T-cell (primary cell): ENCODE measurements at regions not wholly inside any gene's neighbourhood (a gene's known extent, or its start where the extent isn't known, plus 50 kb on each side); places are given as distances from the start of the nearest gene placed in this dataset.

ENCODE experiments used
- ATAC-seq, 4 experiments: fragments of 200-7000 bp in 3 of 4; fragments of 150-1000 bp in 1 of 4; cut with Tn5 transposase; replicated peaks in 1 of 4; 1 replicate in 3 of 4; 2 replicates in 1 of 4; pipeline ENCODE4 v1.10.0; 2021; ENCODE audit warnings: moderate library complexity in 3 of 4, mild to moderate bottlenecking in 2 of 4, moderate number of reproducible peaks in 1 of 4
- CTCF ChIA-PET, 2 donors: fragments of 300-600 bp; sonication (Branson Sonifier 250); formaldehyde crosslinking; loops; one replicate each; lab custom pipeline; 2022; ENCODE audit warnings: antibody characterized with exemption in 2 of 2; lab: Charles Lee
- POLR2A ChIA-PET, 2 donors: fragments of 300-600 bp; sonication (Branson Sonifier 250); formaldehyde crosslinking; loops; one replicate each; lab custom pipeline; 2022; ENCODE audit warnings: antibody characterized with exemption in 2 of 2; lab: Charles Lee
- DNase-seq, 35 experiments: peaks; one replicate each; pipeline versions ENCODE4 v3.0.0 to v3.0.0-alpha.2; 2013 to 2023
- H3K27ac ChIP-seq: one replicate; pipeline ENCODE4 v1.5.1; 2013; ENCODE audit warnings: low read length
- H3K27me3 ChIP-seq, 2 experiments: replicated peaks in 1 of 2; 1 replicate in 1 of 2; 2 replicates in 1 of 2; pipeline versions ENCODE4 v1.6.1 to v1.7.0; 2013; ENCODE audit warnings: low read length in 1 of 2, mixed read lengths in 1 of 2; ENCODE audit not compliant: control insufficient read depth in 2 of 2, insufficient read depth in 2 of 2; ENCODE audit errors: extremely low read depth in 1 of 2
- H3K36me3 ChIP-seq, 2 donors: 1 replicate in 1 of 2; 2 replicates in 1 of 2; pipeline versions ENCODE4 v1.6.1 to v1.7.0; 2013; ENCODE audit warnings: low read length in 1 of 2; ENCODE audit not compliant: control insufficient read depth in 2 of 2, insufficient read depth in 1 of 2; ENCODE audit errors: extremely low read depth in 1 of 2
- H3K4me1 ChIP-seq, 2 experiments: 1 replicate in 1 of 2; 2 replicates in 1 of 2; pipeline versions ENCODE4 v1.6.1 to v1.7.0; 2013; ENCODE audit warnings: low read length in 2 of 2, mixed read lengths in 1 of 2; ENCODE audit not compliant: insufficient read depth in 2 of 2, control insufficient read depth in 1 of 2; ENCODE audit errors: extremely low read depth in 1 of 2
- H3K4me3 ChIP-seq, 2 donors: 1 replicate in 1 of 2; 2 replicates in 1 of 2; pipeline versions ENCODE4 v1.5.1 to v1.7.0; 2013; ENCODE audit warnings: mild to moderate bottlenecking in 2 of 2, low read length in 1 of 2, moderate library complexity in 1 of 2; ENCODE audit not compliant: control insufficient read depth in 1 of 2; ENCODE audit errors: extremely low read depth in 1 of 2
- H3K9me3 ChIP-seq: 2 replicates; pipeline ENCODE4 v1.7.0; 2013
- H3K27ac Mint-ChIP-seq, 2 donors: one replicate each; pipeline ENCODE4 v1.8.0; 2020 to 2021; ENCODE audit warnings: mild to moderate bottlenecking in 2 of 2, mixed read lengths in 2 of 2
- H3K27me3 Mint-ChIP-seq, 2 donors: one replicate each; pipeline ENCODE4 v1.8.0; 2021 to 2022; ENCODE audit warnings: mixed read lengths in 2 of 2
- H3K36me3 Mint-ChIP-seq: one replicate; pipeline ENCODE4 v1.8.0; 2021; ENCODE audit warnings: mixed read lengths
- H3K4me1 Mint-ChIP-seq, 3 donors: one replicate each; pipeline ENCODE4 v1.8.0; 2020 to 2022; ENCODE audit warnings: mixed read lengths in 3 of 3, mild to moderate bottlenecking in 1 of 3
- H3K4me3 Mint-ChIP-seq, 3 donors: one replicate each; pipeline ENCODE4 v1.8.0; 2020 to 2022; ENCODE audit warnings: mild to moderate bottlenecking in 3 of 3, mixed read lengths in 3 of 3, moderate library complexity in 3 of 3
- H3K9me3 Mint-ChIP-seq, 3 donors: one replicate each; pipeline ENCODE4 v1.8.0; 2020 to 2022; ENCODE audit warnings: mixed read lengths in 3 of 3
- WGBS: methylation state at CpG from one replicate; pipeline ENCODE4 v1.1.5; 2013; ENCODE audit warnings: missing lambda C conversion rate; ENCODE audit not compliant: insufficient coverage; 5-methylcytosine and 5-hydroxymethylcytosine counted together

DNA sequence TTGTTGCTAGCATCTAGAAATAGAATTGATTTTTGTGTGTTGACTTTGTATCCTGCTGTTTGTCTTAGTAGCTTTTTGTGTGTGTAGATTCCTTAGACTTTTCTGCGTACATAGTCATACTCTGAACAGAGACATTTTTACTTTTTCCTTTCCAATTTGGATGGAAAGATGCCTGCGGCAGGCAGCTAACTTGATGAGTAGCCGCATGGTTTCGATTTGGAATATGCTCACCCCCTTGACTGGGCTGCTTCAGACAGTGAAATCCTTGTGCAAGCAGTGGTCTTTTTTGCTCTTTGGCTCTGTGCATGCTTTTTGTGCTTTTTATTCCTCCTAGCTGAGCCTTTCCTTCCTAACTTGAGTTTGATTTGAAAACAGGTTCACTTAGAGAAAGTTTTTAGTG lies 71.8 kb downstream of the HHEX start:
- ChIA-PET POLR2A (no interaction called here), CTCF (no interaction called here)
- Histone ChIP-seq H3K4me1 (peaks cover 0 to 5% of the 10 kb centered on the region in 2 experiments), H3K27ac (no peak overlapping the region), H3K36me3 (no peaks in the 10 kb centered on the region), H3K27me3 (peaks cover 0 to 3% of the 10 kb centered on the region in 2 experiments), H3K9me3 (no peaks in the 10 kb centered on the region), H3K4me3 (no peak overlapping the region)
- H3K4me3 Mint-ChIP-seq, result no peak overlapping the region
- DNase-seq (no peak), ATAC-seq (no peak)
- H3K36me3 Mint-ChIP-seq, result no peaks in the 10 kb centered on the region
- no peaks in the 10 kb centered on the region for H3K9me3 Mint-ChIP-seq
- peaks cover 4 to 15% (median 7%) of the 10 kb centered on the region in 3 donors for H3K4me1 Mint-ChIP-seq
- WGBS, result 95% methylated on average over 3 of the region's 4 CpGs
- peaks cover 21 to 26% of the 10 kb centered on the region in 2 donors for H3K27me3 Mint-ChIP-seq
- H3K27ac Mint-ChIP-seq, result no peak overlapping the region

DNA sequence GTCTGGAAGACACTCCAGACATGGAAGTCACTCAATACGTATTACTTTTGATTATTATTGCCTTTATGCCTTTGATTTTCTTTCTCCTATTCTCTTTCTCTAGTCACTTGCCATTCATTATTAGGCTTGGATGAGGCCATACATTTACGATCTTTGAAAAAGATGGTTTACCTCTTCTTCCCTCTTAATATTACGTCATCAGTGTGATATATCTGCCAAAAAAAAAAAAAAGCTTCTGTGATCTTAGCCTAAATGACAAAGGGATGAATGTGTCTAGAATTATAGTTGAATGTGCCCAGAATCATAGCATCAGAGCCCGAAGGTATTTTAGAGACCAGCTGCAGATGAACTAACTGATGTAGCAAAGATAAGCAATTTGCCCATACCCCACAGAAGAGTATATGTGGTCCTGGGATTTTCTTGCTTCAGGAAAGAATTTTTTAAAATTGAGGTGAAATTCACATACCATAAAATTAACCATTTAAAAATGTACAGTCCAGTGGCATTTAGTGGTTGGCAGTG lies 73.9 kb downstream of the HHEX start:
- ChIA-PET CTCF (no interaction called here), POLR2A (no interaction called here)
- Mint-ChIP-seq H3K36me3 (peaks cover 3% of the 10 kb centered on the region), H3K9me3 (peaks cover 10 to 17% (median 11%) of the 10 kb centered on the region in 3 donors), H3K27ac (no peak overlapping the region), H3K4me3 (no peak overlapping the region), H3K4me1 (peaks cover 0 to 5% (median 0%) of the 10 kb centered on the region in 3 donors), H3K27me3 (peaks cover 21 to 31% of the 10 kb centered on the region in 2 donors)
- Histone ChIP-seq H3K4me3 (no peak overlapping the region), H3K36me3 (no peaks in the 10 kb centered on the region), H3K27me3 (peaks cover 0 to 3% of the 10 kb centered on the region in 2 experiments), H3K4me1 (no peaks in the 10 kb centered on the region), H3K9me3 (no peaks in the 10 kb centered on the region), H3K27ac (no peak overlapping the region)
- DNase-seq (no peak), ATAC-seq (no peak)
- no CpG with 5 or more reads among the region's 4 CpGs for WGBS

DNA sequence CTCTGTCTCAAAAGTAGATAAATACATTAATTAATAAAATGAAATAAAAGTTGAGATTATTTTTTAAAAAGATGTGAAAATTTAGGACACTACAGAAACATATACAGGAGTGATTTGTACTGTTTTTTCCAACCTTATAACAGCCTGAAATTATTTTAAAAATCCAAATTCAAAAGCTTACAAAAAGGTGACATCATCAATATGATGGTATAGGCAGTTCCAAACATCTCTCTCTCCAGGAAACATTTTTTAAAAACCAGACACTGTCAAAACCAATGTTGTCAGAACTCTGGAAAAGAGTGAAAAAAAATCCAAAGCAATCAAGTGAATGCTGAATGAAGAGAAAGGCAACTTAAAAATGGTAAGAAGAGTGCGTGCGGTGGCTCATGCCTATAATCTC lies 76.7 kb downstream of the HHEX start:
- no peak overlapping the region for H3K4me3 ChIP-seq
- H3K27ac ChIP-seq, result no peak overlapping the region
- H3K4me1 Mint-ChIP-seq, result no peaks in the 10 kb centered on the region
- POLR2A ChIA-PET, result no interaction called here
- H3K27me3 Mint-ChIP-seq, result peaks cover 29 to 34% of the 10 kb centered on the region in 2 donors
- no peaks in the 10 kb centered on the region for H3K9me3 ChIP-seq
- CTCF ChIA-PET, result interaction anchor here in 1 of 2 donors (0.6 kb wide), 1 partner anchor 76 kb away, joined by 3 read pairs; no protein-coding TSS in a partner anchor
- H3K4me3 Mint-ChIP-seq, result no peak overlapping the region
- H3K36me3 ChIP-seq, result no peaks in the 10 kb centered on the region
- H3K9me3 Mint-ChIP-seq, result peaks cover 11 to 24% (median 14%) of the 10 kb centered on the region in 3 donors
- H3K27me3 ChIP-seq, result peaks cover 0 to 6% of the 10 kb centered on the region in 2 experiments
- H3K36me3 Mint-ChIP-seq, result peaks cover 3% of the 10 kb centered on the region
- WGBS, result 100% methylated on average over 1 of the region's 2 CpGs
- H3K4me1 ChIP-seq, result no peaks in the 10 kb centered on the region
- DNase-seq, result no peak
- no peak for ATAC-seq
- H3K27ac Mint-ChIP-seq, result no peak overlapping the region

DNA sequence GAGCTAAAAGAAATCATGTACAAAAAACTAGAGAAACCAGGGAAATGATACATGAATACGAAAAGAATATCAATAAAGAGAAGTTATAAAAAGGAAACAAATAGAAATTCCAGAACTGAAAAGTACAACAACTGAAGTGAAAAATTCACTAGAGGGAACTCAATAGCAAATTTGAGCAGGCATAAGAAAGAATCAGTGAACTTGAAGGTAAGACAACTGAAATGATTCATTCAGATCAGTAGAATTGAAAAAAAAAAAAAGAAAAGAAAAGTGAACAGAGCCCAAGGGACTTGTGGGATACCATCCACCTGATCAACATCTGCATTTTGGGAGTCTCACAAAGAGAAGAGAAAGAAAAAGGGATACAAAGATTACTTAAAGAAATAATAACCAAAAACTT lies 78.3 kb downstream of the HHEX start:
- peaks cover 3% of the 10 kb centered on the region for H3K36me3 Mint-ChIP-seq
- no peaks in the 10 kb centered on the region for H3K4me1 ChIP-seq
- H3K9me3 Mint-ChIP-seq, result peaks cover 11 to 24% (median 14%) of the 10 kb centered on the region in 3 donors
- ChIA-PET CTCF (no interaction called here), POLR2A (no interaction called here)
- no peak for DNase-seq
- no peak for ATAC-seq
- H3K27ac ChIP-seq, result no peak overlapping the region
- no peaks in the 10 kb centered on the region for H3K9me3 ChIP-seq
- no peak overlapping the region for H3K27ac Mint-ChIP-seq
- H3K36me3 ChIP-seq, result no peaks in the 10 kb centered on the region
- no peak overlapping the region for H3K4me3 ChIP-seq
- no peaks in the 10 kb centered on the region for H3K4me1 Mint-ChIP-seq
- no CpG with 5 or more reads among the region's 1 CpG for WGBS
- H3K27me3 ChIP-seq, result peaks cover 0 to 9% of the 10 kb centered on the region in 2 experiments
- H3K4me3 Mint-ChIP-seq, result no peak overlapping the region
- peaks cover 29 to 36% of the 10 kb centered on the region in 2 donors for H3K27me3 Mint-ChIP-seq

DNA sequence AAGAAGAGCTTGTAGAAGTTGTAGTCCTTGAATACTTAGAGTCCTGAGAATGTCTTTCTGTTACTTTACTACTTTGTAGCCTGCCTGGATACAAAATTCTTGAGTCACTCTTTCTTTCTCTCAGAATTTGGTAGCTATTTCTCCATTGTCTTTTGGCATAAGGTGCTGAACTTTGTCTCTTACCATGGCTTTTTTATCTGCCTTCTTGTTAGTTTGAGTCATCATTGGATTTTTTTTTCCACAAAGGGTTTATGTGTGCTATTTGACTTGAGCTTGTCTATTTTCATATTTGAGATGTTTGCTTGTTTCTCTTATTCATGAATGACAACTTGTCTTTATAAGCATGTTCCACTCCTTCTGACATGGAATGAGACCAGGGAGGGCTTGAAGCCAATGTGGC lies 74.5 kb upstream of the EXOC6 start:
- H3K4me3 Mint-ChIP-seq, result no peak overlapping the region
- no peak overlapping the region for H3K27ac Mint-ChIP-seq
- ChIA-PET POLR2A (interaction anchor here in 1 of 2 donors (0.6 kb wide), 1 partner anchor 445 kb away, joined by 3 read pairs; no protein-coding TSS in a partner anchor), CTCF (no interaction called here)
- no peak overlapping the region for H3K4me3 ChIP-seq
- no peaks in the 10 kb centered on the region for H3K4me1 Mint-ChIP-seq
- H3K9me3 ChIP-seq, result no peaks in the 10 kb centered on the region
- peaks cover 16 to 22% of the 10 kb centered on the region in 2 donors for H3K27me3 Mint-ChIP-seq
- peaks cover 0 to 7% of the 10 kb centered on the region in 2 experiments for H3K27me3 ChIP-seq
- no peaks in the 10 kb centered on the region for H3K4me1 ChIP-seq
- peaks cover 0 to 6% (median 3%) of the 10 kb centered on the region in 3 donors for H3K9me3 Mint-ChIP-seq
- H3K36me3 ChIP-seq, result no peaks in the 10 kb centered on the region
- H3K36me3 Mint-ChIP-seq, result no peaks in the 10 kb centered on the region
- no peak overlapping the region for H3K27ac ChIP-seq
- ATAC-seq (no peak), DNase-seq (no peak)

DNA sequence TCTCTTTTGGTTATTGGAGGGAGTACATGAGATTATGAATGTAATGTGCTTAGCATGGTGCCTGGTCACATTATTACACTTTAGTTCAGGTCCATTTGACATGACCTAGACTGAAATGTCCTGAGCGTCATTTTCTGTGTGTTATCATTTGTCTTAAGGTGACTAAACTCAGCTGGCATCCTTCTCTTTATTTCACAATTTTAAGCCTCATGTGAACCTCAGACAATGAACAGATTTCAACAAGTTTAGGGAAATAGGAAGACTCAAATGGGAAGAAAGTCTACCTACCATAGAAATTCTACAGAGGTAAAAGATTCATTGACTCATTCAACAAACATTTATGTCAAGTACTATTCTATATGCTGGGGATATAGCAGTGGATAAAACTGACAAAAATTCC lies 70.2 kb upstream of the EXOC6 start:
- ChIA-PET POLR2A (no interaction called here), CTCF (no interaction called here)
- H3K27ac Mint-ChIP-seq, result no peak overlapping the region
- H3K9me3 ChIP-seq, result no peaks in the 10 kb centered on the region
- H3K4me3 ChIP-seq, result no peak overlapping the region
- H3K27ac ChIP-seq, result no peak overlapping the region
- H3K4me1 Mint-ChIP-seq, result no peaks in the 10 kb centered on the region
- H3K36me3 ChIP-seq, result no peaks in the 10 kb centered on the region
- no peak overlapping the region for H3K4me3 Mint-ChIP-seq
- no peaks in the 10 kb centered on the region for H3K9me3 Mint-ChIP-seq
- peaks cover 13 to 18% of the 10 kb centered on the region in 2 donors for H3K27me3 Mint-ChIP-seq
- H3K27me3 ChIP-seq, result peaks cover 0 to 5% of the 10 kb centered on the region in 2 experiments
- no peaks in the 10 kb centered on the region for H3K36me3 Mint-ChIP-seq
- WGBS, result no CpG with 5 or more reads among the region's 1 CpG
- H3K4me1 ChIP-seq, result no peaks in the 10 kb centered on the region
- no peak for DNase-seq
- no peak for ATAC-seq
